Umbilical cord (tissue), 1 donor: ENCODE measurements at regions not wholly inside any gene's neighbourhood (a gene's known extent, or its start where the extent isn't known, plus 50 kb on each side); places are given as distances from the start of the nearest gene placed in this dataset.
"Not testable (repeated sequence)": the region's sequence is repeated elsewhere in the genome, so short reads cannot be mapped to it uniquely, and the experiment has no call there.

Experiments used
- DNase-seq: peaks from one replicate; pipeline ENCODE4 v3.0.0-alpha.2; 2015; ENCODE audit warnings: low spot score

- DNase-seq: no peak
Measured at GRCh38 chr17:64773386-64773835, 111.3 kb upstream of the SMURF2 start.

GRCh38 chr17:64772845-64773299, 110.8 kb upstream of the SMURF2 start:
- no peak for DNase-seq

DNA sequence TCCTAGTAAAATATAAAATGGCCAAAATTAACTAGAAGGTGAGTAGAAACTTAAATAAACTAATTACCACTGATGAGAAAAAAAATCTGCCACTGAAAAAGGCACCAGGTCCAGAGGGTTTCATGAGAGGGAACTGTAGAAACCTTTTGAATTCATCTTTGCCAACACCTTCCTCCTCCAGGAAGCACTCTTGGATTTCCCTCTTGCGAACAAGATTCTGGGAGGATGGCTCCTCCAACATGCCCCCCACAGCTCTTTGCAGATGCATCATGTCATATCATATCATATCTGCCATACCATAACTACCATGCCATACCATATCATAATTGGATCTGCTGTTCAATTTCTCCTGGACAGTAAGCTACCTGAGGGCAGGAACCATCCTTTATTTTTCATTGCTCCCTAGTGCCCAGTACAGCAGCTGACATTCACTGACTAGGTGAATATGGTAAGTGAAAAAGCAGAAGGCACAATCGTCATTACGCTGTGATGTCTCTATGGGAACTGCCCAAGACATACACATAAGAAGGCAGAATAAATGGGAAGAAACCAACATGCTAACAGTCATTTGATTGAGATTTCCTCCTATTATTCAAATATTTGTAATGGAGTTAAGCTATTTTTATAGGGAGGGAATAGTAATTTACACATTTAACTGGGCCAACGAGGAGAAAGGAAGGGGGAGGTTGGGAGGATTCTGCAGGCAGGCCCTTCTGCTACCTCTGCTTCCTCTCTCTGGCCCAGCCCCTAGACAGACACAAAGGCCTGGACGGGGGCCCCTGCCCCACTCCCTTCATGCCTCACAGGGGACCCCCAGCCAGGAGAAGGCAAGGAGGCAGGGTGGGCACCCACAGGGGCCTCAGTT, 110.1 kb upstream of the SMURF2 start:
- DNase-seq: no peak

GRCh38 chr17:64769712-64770111, 107.6 kb upstream of the SMURF2 start:
- no peak for DNase-seq

- DNase-seq: no peak
Measured at GRCh38 chr17:64767269-64767997, 105.3 kb upstream of the SMURF2 start.

- DNase-seq: no peak
Measured at GRCh38 chr17:64765191-64765889, 103.2 kb upstream of the SMURF2 start.

- no peak for DNase-seq
Measured at GRCh38 chr17:64750891-64751677, 89.0 kb upstream of the SMURF2 start.

GRCh38 chr17:64750478-64750877, 88.4 kb upstream of the SMURF2 start:
- no peak for DNase-seq

GRCh38 chr17:64749306-64749705, 87.2 kb upstream of the SMURF2 start:
- no peak for DNase-seq

- peak; percentile 33 for DNase-seq
Measured at GRCh38 chr17:64747938-64748540, 85.9 kb upstream of the SMURF2 start.

GRCh38 chr17:64742326-64742725, 80.2 kb upstream of the SMURF2 start:
- DNase-seq: no peak

DNA sequence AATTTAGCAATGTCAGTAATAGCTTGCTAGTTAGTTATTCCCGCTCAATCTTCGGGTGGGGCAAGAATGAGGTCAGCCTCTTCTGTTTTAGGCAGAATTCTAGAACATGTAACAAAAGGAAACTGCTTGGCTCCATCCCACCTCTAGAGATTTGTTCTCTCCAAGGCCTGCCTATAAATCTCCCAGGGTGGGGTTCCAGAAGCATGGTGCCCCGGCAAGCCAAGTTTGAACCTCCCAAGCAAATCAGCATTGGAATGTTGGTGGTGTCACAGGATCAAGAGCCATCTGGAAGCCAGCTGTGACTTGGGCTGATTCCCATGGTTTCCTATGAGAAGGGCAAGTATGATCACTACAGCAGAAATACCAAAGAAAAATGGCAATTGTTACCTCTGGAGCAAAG, 79.8 kb upstream of the SMURF2 start:
- DNase-seq: peak; percentile 57

- DNase-seq: peak; percentile 42
Measured at GRCh38 chr17:64741038-64741641, 79.0 kb upstream of the SMURF2 start.

DNA sequence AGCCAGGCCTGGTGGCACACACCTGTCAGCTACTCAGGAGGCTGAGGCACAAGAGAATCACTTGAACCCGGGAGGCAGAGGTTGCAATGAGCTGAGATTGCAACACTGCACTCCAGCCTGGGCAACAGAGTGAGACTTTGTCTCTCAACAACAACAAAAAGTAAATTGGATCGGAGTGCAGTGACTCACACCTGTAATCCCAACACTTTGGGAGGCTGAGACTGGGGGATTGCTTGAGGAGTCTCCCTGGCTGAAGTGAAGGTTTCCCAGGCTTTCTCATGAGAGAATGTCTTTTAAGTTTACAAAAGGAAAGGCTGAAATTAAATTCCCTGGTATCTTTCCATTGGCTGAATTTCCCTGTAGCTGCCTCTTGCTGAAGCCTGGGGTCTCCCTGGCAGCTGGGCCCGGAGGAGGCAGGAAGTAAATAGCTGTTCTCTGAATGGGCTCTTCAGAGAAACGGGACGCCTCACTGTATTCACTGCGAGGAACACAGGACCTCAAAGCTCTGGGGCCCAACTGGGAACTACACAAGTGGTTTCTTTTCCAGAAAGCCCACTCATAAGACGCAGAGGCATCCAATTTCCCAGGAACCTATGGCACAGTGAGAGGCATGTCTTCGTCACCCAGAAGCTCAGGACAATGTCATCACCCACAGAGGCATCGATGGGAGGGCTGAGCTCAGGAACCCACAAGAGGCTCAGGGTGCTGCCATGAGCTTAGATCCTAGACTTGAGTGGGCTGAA, 77.4 kb upstream of the SMURF2 start:
- DNase-seq: peak; percentile 16

DNA sequence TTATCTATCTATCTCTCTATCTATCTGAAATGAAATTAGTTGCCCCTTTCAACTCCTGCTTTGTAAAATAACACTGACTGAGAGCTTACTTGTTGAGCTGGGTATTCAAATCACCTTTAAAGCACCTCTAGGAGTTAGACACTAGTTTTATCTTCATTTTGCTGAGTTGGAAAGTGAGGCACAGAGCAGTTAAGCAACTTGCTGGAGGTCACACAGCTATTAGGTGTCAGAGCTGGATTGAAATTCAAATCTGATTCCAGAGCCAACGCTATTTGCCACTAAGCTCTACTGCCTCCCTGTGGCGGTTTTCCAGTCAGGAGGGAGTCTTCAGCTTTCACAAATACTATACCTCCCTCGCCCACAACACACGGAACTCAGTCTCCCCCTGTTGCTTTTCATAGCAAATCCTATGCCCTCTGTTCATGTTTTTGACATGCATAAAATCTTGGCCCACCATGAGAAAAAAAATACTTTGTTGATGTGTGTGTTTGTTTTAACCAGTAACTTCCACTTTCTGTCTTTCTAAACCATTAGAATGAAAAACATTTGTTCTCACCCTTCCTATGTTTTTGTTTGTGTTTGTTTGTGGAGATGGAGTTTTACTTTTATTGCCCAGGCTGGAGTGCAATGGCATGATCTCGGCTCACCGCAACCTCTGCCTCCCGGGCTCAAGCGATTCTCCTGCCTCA, 74.8 kb upstream of the SMURF2 start:
- DNase-seq: no peak

GRCh38 chr17:64732336-64733006, 70.4 kb upstream of the SMURF2 start:
- no peak for DNase-seq

GRCh38 chr17:64730023-64730422, 67.9 kb upstream of the SMURF2 start:
- DNase-seq: not testable (repeated sequence)

GRCh38 chr17:64729201-64729600, 67.1 kb upstream of the SMURF2 start:
- no peak for DNase-seq
